ENCODE measurements at regions not wholly inside any gene's neighbourhood (a gene's known extent, or its start where the extent isn't known, plus 50 kb on each side); places are given as distances from the start of the nearest gene placed in this dataset.

- DNase-seq (ENCODE audit: low read depth, low spot score): no peak
These were observed 71.9 kb downstream of the OAT start for GRCh38 chr10:124346831-124347230.

GRCh38 chr10:124345521-124345920 lies 73.2 kb downstream of the OAT start:
- DNase-seq (ENCODE audit: low read depth, low spot score): no peak

- DNase-seq (ENCODE audit: low read depth, low spot score): no peak
These were observed 73.8 kb downstream of the OAT start for GRCh38 chr10:124344931-124345330.

GRCh38 chr10:124344266-124344590 lies 74.5 kb downstream of the OAT start:
- DNase-seq (ENCODE audit: low read depth, low spot score): no peak

GRCh38 chr10:124343351-124344265 lies 75.1 kb downstream of the OAT start:
- no peak for DNase-seq (ENCODE audit: low read depth, low spot score)

GRCh38 chr10:124342821-124343170 lies 75.9 kb downstream of the OAT start:
- no peak for DNase-seq (ENCODE audit: low read depth, low spot score)

GRCh38 chr10:124342136-124342820 lies 76.4 kb downstream of the OAT start:
- no peak for DNase-seq (ENCODE audit: low read depth, low spot score)

GRCh38 chr10:124341768-124342135 lies 77.0 kb downstream of the OAT start:
- no peak for DNase-seq (ENCODE audit: low read depth, low spot score)

- DNase-seq (ENCODE audit: low read depth, low spot score): no peak
These were observed 78.5 kb downstream of the OAT start for GRCh38 chr10:124340033-124340760.

GRCh38 chr10:124339119-124340032 lies 79.3 kb downstream of the OAT start:
- DNase-seq (ENCODE audit: low read depth, low spot score): no peak

GRCh38 chr10:124338276-124338925 lies 80.3 kb downstream of the OAT start:
- DNase-seq (ENCODE audit: low read depth, low spot score): no peak

GRCh38 chr10:124336186-124336585 lies 82.5 kb downstream of the OAT start:
- no peak for DNase-seq (ENCODE audit: low read depth, low spot score)

- DNase-seq (ENCODE audit: low read depth, low spot score): no peak
These were observed 84.8 kb downstream of the OAT start for GRCh38 chr10:124333931-124334330.

- no peak for DNase-seq (ENCODE audit: low read depth, low spot score)
These were observed 86.3 kb downstream of the OAT start for GRCh38 chr10:124332426-124332825.

- DNase-seq (ENCODE audit: low read depth, low spot score): no peak
These were observed 88.8 kb downstream of the OAT start for GRCh38 chr10:124329941-124330340.

GRCh38 chr10:124329362-124329761 lies 89.4 kb downstream of the OAT start:
- no peak for DNase-seq (ENCODE audit: low read depth, low spot score)

- no peak for DNase-seq (ENCODE audit: low read depth, low spot score)
These were observed 90.1 kb downstream of the OAT start for GRCh38 chr10:124328477-124329220.

GRCh38 chr10:124325998-124326636 lies 92.6 kb downstream of the OAT start:
- no peak for DNase-seq (ENCODE audit: low read depth, low spot score)

- DNase-seq (ENCODE audit: low read depth, low spot score): no peak
These were observed 93.1 kb downstream of the OAT start for GRCh38 chr10:124325633-124325914.

All from activated CD4-positive, CD25-positive, alpha-beta regulatory T cell treated with anti-CD3 and anti-CD28 coated beads, Interleukin-2, amount 50 U/mL, for 16 hours (primary cell).